Upper lobe of left lung (tissue), 4 donors: ENCODE measurements at regions not wholly inside any gene's neighbourhood (a gene's known extent, or its start where the extent isn't known, plus 50 kb on each side); places are given as distances from the start of the nearest gene placed in this dataset.

Source experiments
- CTCF ChIP-seq, 6 experiments: fragments of 450-650 bp in 4 of 6; fragments of 200-600 bp in 2 of 6; sonication (generic) in 2 of 6; IDR thresholded peaks; one replicate each; pipeline ENCODE4 v1.5.1; 2016 to 2019; ENCODE audit warnings: antibody characterized with exemption in 6 of 6
- POLR2A ChIP-seq, 4 donors: fragments of 450-650 bp; IDR thresholded peaks; one replicate each; pipeline ENCODE4 v1.5.1; 2016 to 2017; ENCODE audit warnings: antibody characterized with exemption in 4 of 4, mild to moderate bottlenecking in 2 of 4

DNA sequence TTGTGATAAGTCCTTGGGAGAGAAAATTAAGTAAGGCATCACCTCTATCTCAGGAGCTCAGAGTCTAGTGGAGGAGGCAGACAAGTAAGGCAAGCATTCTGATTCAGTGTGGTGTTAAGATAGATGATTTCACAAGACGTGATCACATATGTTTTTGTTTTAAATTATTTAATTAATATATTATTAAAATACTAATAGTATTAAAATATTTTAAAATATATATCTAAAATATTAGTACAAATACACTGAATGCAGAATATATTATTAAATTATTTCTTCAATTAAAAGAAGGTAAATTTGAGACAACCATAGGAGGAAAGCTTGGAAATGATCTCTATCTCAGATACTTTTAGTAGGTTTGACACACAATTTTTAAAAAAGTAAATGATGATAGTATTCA, 51.5 kb upstream of the ANO4 start:
- no peak for TF ChIP-seq POLR2A (IDR thresholded peaks at IDR 0.05)
- TF ChIP-seq CTCF (IDR thresholded peaks at IDR 0.05), result no peak
